ENCODE measurements at regions not wholly inside any gene's neighbourhood (a gene's known extent, or its start where the extent isn't known, plus 50 kb on each side); places are given as distances from the start of the nearest gene placed in this dataset.

- H3K79me2 ChIP-seq (ENCODE audit: control insufficient read depth, insufficient read depth, low read length): no peaks in the 10 kb centered on the region
- no peak for TF ChIP-seq CTCF (conservative IDR thresholded peaks at IDR 0.05 in 1 of 2, IDR thresholded peaks at IDR 0.05 in 1 of 2; ENCODE audit: low read depth in 1 of 2, low read length in 2 of 2)
- no peak for TF ChIP-seq EZH2 (IDR thresholded peaks at IDR 0.05; ENCODE audit: low read length, missing control alignments)
- H3K4me2 ChIP-seq (ENCODE audit: extremely low read depth, insufficient read depth, low read length): no peak overlapping the region
- no peak overlapping the region for H3K27ac ChIP-seq (ENCODE audit: insufficient read depth, low read length)
- DNase-seq (ENCODE audit: low read depth in 2 of 2): no peak
- no peak overlapping the region for H2AFZ ChIP-seq (ENCODE audit: low read length)
- H3K4me3 ChIP-seq (replicated peaks in 1 of 4; ENCODE audit: control extremely low read depth in 1 of 4, insufficient read depth in 1 of 4, low read depth in 3 of 4, low read length in 4 of 4): no peak overlapping the region
- H3K9me3 ChIP-seq (ENCODE audit: control insufficient read depth, insufficient read depth, low read depth, low read length): no peaks in the 10 kb centered on the region
- H3K27me3 ChIP-seq (ENCODE audit: control insufficient read depth, insufficient read depth, low read length): no peaks in the 10 kb centered on the region
- no peaks in the 10 kb centered on the region for H4K20me1 ChIP-seq (ENCODE audit: control insufficient read depth, extremely low read depth, insufficient read depth, low read length)
- no peaks in the 10 kb centered on the region for H3K4me1 ChIP-seq (ENCODE audit: control insufficient read depth, extremely low read depth, insufficient read depth, low read length)
- no peak overlapping the region for H3K9ac ChIP-seq (ENCODE audit: insufficient read depth, low read length)
- no peaks in the 10 kb centered on the region for H3K36me3 ChIP-seq (ENCODE audit: control insufficient read depth, insufficient read depth, low read length)
Measured at GRCh38 chr5:3214396-3214795, 381.2 kb upstream of the IRX1 start.

DNA sequence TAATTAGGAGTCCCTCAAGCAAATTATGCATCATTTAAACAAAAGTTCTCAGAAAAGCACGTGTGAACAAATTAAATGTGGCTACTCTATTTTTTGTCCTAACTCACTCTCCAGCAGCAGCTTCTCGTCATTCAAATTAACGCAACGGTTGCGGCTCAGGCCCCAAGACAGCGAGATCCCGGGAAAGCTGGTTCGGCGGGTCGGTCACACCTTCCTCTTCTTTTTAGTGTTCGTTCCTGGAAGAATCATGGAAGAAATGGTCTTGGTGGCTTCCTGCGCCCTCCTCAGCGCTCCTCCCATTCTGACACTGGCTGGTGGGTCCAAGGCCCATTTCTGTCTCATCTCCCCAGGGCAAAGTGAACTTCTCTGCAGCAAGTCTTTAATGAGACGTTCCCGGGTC lies 382.8 kb upstream of the IRX1 start:
- Histone ChIP-seq H4K20me1 (ENCODE audit: control insufficient read depth, extremely low read depth, insufficient read depth, low read length) (no peaks in the 10 kb centered on the region), H2AFZ (ENCODE audit: low read length) (no peak overlapping the region), H3K27me3 (ENCODE audit: control insufficient read depth, insufficient read depth, low read length) (no peaks in the 10 kb centered on the region), H3K36me3 (ENCODE audit: control insufficient read depth, insufficient read depth, low read length) (no peaks in the 10 kb centered on the region), H3K4me1 (ENCODE audit: control insufficient read depth, extremely low read depth, insufficient read depth, low read length) (no peaks in the 10 kb centered on the region), H3K27ac (ENCODE audit: insufficient read depth, low read length) (no peak overlapping the region), H3K79me2 (ENCODE audit: control insufficient read depth, insufficient read depth, low read length) (no peaks in the 10 kb centered on the region), H3K9me3 (ENCODE audit: control insufficient read depth, insufficient read depth, low read depth, low read length) (no peaks in the 10 kb centered on the region), H3K4me2 (ENCODE audit: extremely low read depth, insufficient read depth, low read length) (no peak overlapping the region), H3K9ac (ENCODE audit: insufficient read depth, low read length) (no peak overlapping the region), H3K4me3 (replicated peaks in 1 of 4; ENCODE audit: control extremely low read depth in 1 of 4, insufficient read depth in 1 of 4, low read depth in 3 of 4, low read length in 4 of 4) (no peak overlapping the region)
- DNase-seq (ENCODE audit: low read depth in 2 of 2): no peak
- TF ChIP-seq EZH2 (IDR thresholded peaks at IDR 0.05; ENCODE audit: low read length, missing control alignments) (no peak), CTCF (conservative IDR thresholded peaks at IDR 0.05 in 1 of 2, IDR thresholded peaks at IDR 0.05 in 1 of 2; ENCODE audit: low read depth in 1 of 2, low read length in 2 of 2) (no peak)

DNA sequence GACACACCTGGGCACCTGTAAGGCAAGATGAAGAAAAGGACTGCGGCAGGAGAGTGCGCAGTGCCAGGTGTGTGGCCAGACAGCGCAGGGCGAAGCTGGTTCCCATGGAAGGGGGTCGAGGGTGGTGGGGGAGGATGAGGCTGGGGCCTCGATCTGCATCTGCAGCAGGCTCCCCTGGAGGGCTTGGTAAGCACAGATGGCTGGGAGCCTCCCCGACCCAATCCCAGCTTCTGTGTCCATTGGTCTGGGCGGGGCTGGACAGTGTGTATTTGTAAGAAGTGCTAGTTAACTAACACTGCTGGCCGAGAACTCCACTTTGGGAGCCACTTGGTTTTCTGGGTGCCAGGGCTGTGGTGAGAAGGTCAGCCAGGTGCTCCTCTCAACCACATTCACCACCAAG lies 385.1 kb upstream of the IRX1 start:
- H3K4me2 ChIP-seq (ENCODE audit: extremely low read depth, insufficient read depth, low read length): no peak overlapping the region
- H2AFZ ChIP-seq (ENCODE audit: low read length): no peak overlapping the region
- no peaks in the 10 kb centered on the region for H3K9me3 ChIP-seq (ENCODE audit: control insufficient read depth, insufficient read depth, low read depth, low read length)
- no peak overlapping the region for H3K27ac ChIP-seq (ENCODE audit: insufficient read depth, low read length)
- H3K27me3 ChIP-seq (ENCODE audit: control insufficient read depth, insufficient read depth, low read length): no peaks in the 10 kb centered on the region
- TF ChIP-seq CTCF (conservative IDR thresholded peaks at IDR 0.05 in 1 of 2, IDR thresholded peaks at IDR 0.05 in 1 of 2; ENCODE audit: low read depth in 1 of 2, low read length in 2 of 2) (no peak), EZH2 (IDR thresholded peaks at IDR 0.05; ENCODE audit: low read length, missing control alignments) (no peak)
- H3K36me3 ChIP-seq (ENCODE audit: control insufficient read depth, insufficient read depth, low read length): no peaks in the 10 kb centered on the region
- H4K20me1 ChIP-seq (ENCODE audit: control insufficient read depth, extremely low read depth, insufficient read depth, low read length): no peaks in the 10 kb centered on the region
- H3K4me3 ChIP-seq (replicated peaks in 1 of 4; ENCODE audit: control extremely low read depth in 1 of 4, insufficient read depth in 1 of 4, low read depth in 3 of 4, low read length in 4 of 4): no peak overlapping the region
- no peak for DNase-seq (ENCODE audit: low read depth in 2 of 2)
- H3K4me1 ChIP-seq (ENCODE audit: control insufficient read depth, extremely low read depth, insufficient read depth, low read length): no peaks in the 10 kb centered on the region
- no peaks in the 10 kb centered on the region for H3K79me2 ChIP-seq (ENCODE audit: control insufficient read depth, insufficient read depth, low read length)
- H3K9ac ChIP-seq (ENCODE audit: insufficient read depth, low read length): no peak overlapping the region
